SK-N-SH (cell line): ENCODE measurements at regions not wholly inside any gene's neighbourhood (a gene's known extent, or its start where the extent isn't known, plus 50 kb on each side); places are given as distances from the start of the nearest gene placed in this dataset.

Experiments used
- CTCF ChIA-PET: fragments of 300-600, 350-600 bp; formaldehyde crosslinking; extraction: SDS; loops from one replicate; lab custom pipeline; 2021; lab: Yijun Ruan, JAX
- POLR2A ChIA-PET: fragments of 350-600 bp; sonication (Branson Sonifier 250); formaldehyde crosslinking; extraction: SDS; loops from one replicate; lab custom pipeline; 2020; ENCODE audit warnings: antibody characterized with exemption, inconsistent platforms; lab: Yijun Ruan, JAX
- DNase-seq: peaks from one replicate; pipeline ENCODE4 v3.0.0; 2012
- H2AFZ ChIP-seq: fragments of 200-600 bp; sonication (generic); 2 replicates; pipeline ENCODE4 v1.8.1; 2016; ENCODE audit warnings: antibody characterized with exemption, mild to moderate bottlenecking, low read depth
- H3F3A ChIP-seq: fragments of 200-600 bp; sonication (generic); replicated peaks from 2 replicates; pipeline ENCODE3; 2016; ENCODE audit warnings: antibody characterized with exemption, mild to moderate bottlenecking; ENCODE audit not compliant: insufficient read depth
- H3K27ac ChIP-seq, 2 experiments: fragments of 200-500 bp in 1 of 2; fragments of 200-600 bp in 1 of 2; sonication (Bioruptor generic) in 1 of 2; sonication (generic), shearing (Covaris generic) in 1 of 2; 2 replicates each; pipeline versions ENCODE4 v1.5.1 to v1.6.1; 2014 to 2016; ENCODE audit warnings: low read depth in 2 of 2, inconsistent platforms in 1 of 2, low read length in 1 of 2, mild to moderate bottlenecking in 1 of 2, mixed read lengths in 1 of 2
- H3K27me3 ChIP-seq: fragments of 200-600 bp; sonication (generic), shearing (Covaris generic); 2 replicates; pipeline ENCODE4 v1.6.1; 2016; ENCODE audit warnings: mixed run types; ENCODE audit not compliant: insufficient read depth
- H3K36me3 ChIP-seq, 2 experiments: fragments of 200-500 bp in 1 of 2; fragments of 200-600 bp in 1 of 2; sonication (Bioruptor generic) in 1 of 2; sonication (generic) in 1 of 2; replicated peaks in 1 of 2; 2 replicates each; pipeline versions ENCODE3 to v1.5.1; 2014 to 2016; ENCODE audit warnings: low read length in 1 of 2, mild to moderate bottlenecking in 1 of 2; ENCODE audit not compliant: insufficient read depth in 2 of 2, control insufficient read depth in 1 of 2
- H3K4me1 ChIP-seq, 2 experiments: fragments of 200-500 bp in 1 of 2; fragments of 200-600 bp in 1 of 2; sonication (Bioruptor generic) in 1 of 2; sonication (generic), shearing (Covaris generic) in 1 of 2; 2 replicates each; pipeline versions ENCODE4 v1.5.1 to v1.6.1; 2014 to 2016; ENCODE audit warnings: low read depth in 1 of 2, low read length in 1 of 2, mixed run types in 1 of 2; ENCODE audit not compliant: insufficient read depth in 2 of 2, control insufficient read depth in 1 of 2
- H3K4me2 ChIP-seq: fragments of 200-600 bp; sonication (generic), shearing (Covaris generic); 2 replicates; pipeline ENCODE4 v1.6.1; 2017; ENCODE audit warnings: mixed run types
- H3K4me3 ChIP-seq, 2 experiments: fragments of 200-500 bp in 1 of 2; fragments of 200-600 bp in 1 of 2; sonication (Bioruptor generic) in 1 of 2; sonication (generic), shearing (Covaris generic) in 1 of 2; 2 replicates each; pipeline versions ENCODE4 v1.5.1 to v1.8.1; 2014 to 2016; ENCODE audit warnings: low read depth in 2 of 2, inconsistent platforms in 1 of 2, low read length in 1 of 2, mild to moderate bottlenecking in 1 of 2, mixed read lengths in 1 of 2, moderate library complexity in 1 of 2
- H3K79me2 ChIP-seq: fragments of 200-600 bp; sonication (generic); 2 replicates; pipeline ENCODE4 v1.8.1; 2017; ENCODE audit warnings: mild to moderate bottlenecking; ENCODE audit not compliant: insufficient read depth
- H3K9ac ChIP-seq: fragments of 200-600 bp; sonication (generic); 2 replicates; pipeline ENCODE4 v1.6.1; 2017; ENCODE audit warnings: mixed run types
- H3K9me2 ChIP-seq: fragments of 200-600 bp; sonication (generic); 2 replicates; pipeline ENCODE4 v1.6.1; 2017; ENCODE audit warnings: mixed run types
- H3K9me3 ChIP-seq: fragments of 200-600 bp; sonication (generic); 2 replicates; pipeline ENCODE4 v1.6.1; 2017; ENCODE audit warnings: mixed run types, mild to moderate bottlenecking, moderate library complexity
- H4K20me1 ChIP-seq: fragments of 200-600 bp; sonication (generic); 2 replicates; pipeline ENCODE4 v1.6.1; 2017; ENCODE audit warnings: mild to moderate bottlenecking, mixed run types; ENCODE audit not compliant: insufficient read depth
- CHD2 ChIP-seq: fragments of 150-350 bp; IDR thresholded peaks from 2 replicates; pipeline ENCODE4 v1.6.1; 2018; ENCODE audit warnings: low read length; ENCODE audit not compliant: partially characterized antibody
- ELF1 ChIP-seq: IDR thresholded peaks from 2 replicates; pipeline ENCODE4 v1.4.0; 2012
- FOSL2 ChIP-seq: IDR thresholded peaks from 2 replicates; pipeline ENCODE4 v1.4.0; 2012; ENCODE audit warnings: low read depth, mild to moderate bottlenecking, moderate library complexity, borderline replicate concordance
- FOXJ3 ChIP-seq: sonication (generic); formaldehyde crosslinking; IDR thresholded peaks from 2 replicates; pipeline ENCODE4 v1.5.1; 2020; ENCODE audit warnings: mild to moderate bottlenecking, missing genetic modification reagents
- MEF2A ChIP-seq: IDR thresholded peaks from 2 replicates; pipeline ENCODE4 v1.4.0; 2012; ENCODE audit warnings: low read depth, borderline replicate concordance
- MXI1 ChIP-seq: IDR thresholded peaks from 2 replicates; pipeline ENCODE4 v1.6.1; 2012; ENCODE audit warnings: mild to moderate bottlenecking, low read depth, low read length, improper control_type of control experiment
- NFIC ChIP-seq: IDR thresholded peaks from 2 replicates; pipeline ENCODE4 v1.4.0; 2012; ENCODE audit warnings: borderline replicate concordance
- POLR2AphosphoS5 ChIP-seq: IDR thresholded peaks from 2 replicates; pipeline ENCODE4 v1.6.1; 2012; ENCODE audit warnings: low read depth, low read length
- RAD21 ChIP-seq: IDR thresholded peaks from 2 replicates; pipeline ENCODE4 v1.6.1; 2012; ENCODE audit warnings: mild to moderate bottlenecking, low read length
- RCOR1 ChIP-seq: fragments of 150-350 bp; IDR thresholded peaks from 2 replicates; pipeline ENCODE4 v1.6.1; 2017; ENCODE audit warnings: antibody characterized with exemption, low read length
- RFX5 ChIP-seq: IDR thresholded peaks from 2 replicates; pipeline ENCODE4 v1.6.1; 2012; ENCODE audit warnings: mild to moderate bottlenecking, improper control_type of control experiment, low read length
- TCF12 ChIP-seq: IDR thresholded peaks from 2 replicates; pipeline ENCODE4 v1.4.0; 2012
- WGBS: methylation state at CpG from one replicate; pipeline ENCODE4 v1.1.6; 2017; ENCODE audit warnings: low lambda C conversion rate; 5-methylcytosine and 5-hydroxymethylcytosine counted together
- TF ChIP-seq, protein P1 (sequence below): fragments of 200-600 bp; sonication (generic); IDR thresholded peaks from 2 replicates; pipeline ENCODE4 v1.6.1; 2017; ENCODE audit warnings: antibody characterized with exemption, mild to moderate bottlenecking, moderate library complexity
- TF ChIP-seq, protein P2 (sequence below): fragments of 150-350 bp; IDR thresholded peaks from 2 replicates; pipeline ENCODE4 v1.6.1; 2016; ENCODE audit warnings: mild to moderate bottlenecking, low read depth, low read length
- TF ChIP-seq, protein P3 (sequence below): IDR thresholded peaks from 2 replicates; pipeline ENCODE4 v1.4.0; 2012; ENCODE audit warnings: low read depth, borderline replicate concordance
- TF ChIP-seq, protein P4 (sequence below): fragments of 150-350 bp; IDR thresholded peaks from 2 replicates; pipeline ENCODE4 v1.6.1; 2017; ENCODE audit warnings: antibody characterized with exemption, low read length, low read depth, borderline replicate concordance
- TF ChIP-seq, protein P5 (sequence below): IDR thresholded peaks from 2 replicates; pipeline ENCODE4 v1.6.1; 2012; ENCODE audit warnings: mild to moderate bottlenecking, low read depth, low read length, moderate library complexity

DNA sequence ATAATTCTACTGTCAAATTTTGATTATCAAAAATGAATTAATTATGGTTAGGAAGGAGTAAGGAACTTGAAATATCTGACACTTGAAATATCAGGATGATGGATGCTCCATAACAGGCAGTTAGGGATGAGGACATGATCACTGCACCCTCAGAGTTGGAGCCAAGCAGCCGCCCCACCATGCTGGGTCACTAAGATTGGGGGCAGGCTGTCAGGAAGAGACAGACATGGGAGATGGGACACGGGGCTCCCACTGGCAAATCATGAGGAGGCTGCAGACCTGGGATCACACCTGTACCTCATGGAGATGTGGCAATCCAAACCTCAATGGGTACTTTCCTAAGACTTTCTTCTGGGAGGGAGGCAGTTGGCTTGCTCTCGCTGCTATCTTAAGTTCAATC lies 982.0 kb upstream of the ZEB2 start:
- Histone ChIP-seq H3F3A (no peaks in the 10 kb centered on the region), H2AFZ (no peak overlapping the region), H3K4me3 (no peak overlapping the region), H3K36me3 (no peaks in the 10 kb centered on the region), H3K9me2 (no peaks in the 10 kb centered on the region; the same call in 1 of the 2 replicates)
- 81% methylated on average over 3 of the region's 3 CpGs for WGBS
- TF ChIP-seq, protein P1, sequence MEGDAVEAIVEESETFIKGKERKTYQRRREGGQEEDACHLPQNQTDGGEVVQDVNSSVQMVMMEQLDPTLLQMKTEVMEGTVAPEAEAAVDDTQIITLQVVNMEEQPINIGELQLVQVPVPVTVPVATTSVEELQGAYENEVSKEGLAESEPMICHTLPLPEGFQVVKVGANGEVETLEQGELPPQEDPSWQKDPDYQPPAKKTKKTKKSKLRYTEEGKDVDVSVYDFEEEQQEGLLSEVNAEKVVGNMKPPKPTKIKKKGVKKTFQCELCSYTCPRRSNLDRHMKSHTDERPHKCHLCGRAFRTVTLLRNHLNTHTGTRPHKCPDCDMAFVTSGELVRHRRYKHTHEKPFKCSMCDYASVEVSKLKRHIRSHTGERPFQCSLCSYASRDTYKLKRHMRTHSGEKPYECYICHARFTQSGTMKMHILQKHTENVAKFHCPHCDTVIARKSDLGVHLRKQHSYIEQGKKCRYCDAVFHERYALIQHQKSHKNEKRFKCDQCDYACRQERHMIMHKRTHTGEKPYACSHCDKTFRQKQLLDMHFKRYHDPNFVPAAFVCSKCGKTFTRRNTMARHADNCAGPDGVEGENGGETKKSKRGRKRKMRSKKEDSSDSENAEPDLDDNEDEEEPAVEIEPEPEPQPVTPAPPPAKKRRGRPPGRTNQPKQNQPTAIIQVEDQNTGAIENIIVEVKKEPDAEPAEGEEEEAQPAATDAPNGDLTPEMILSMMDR: no peak
- TF ChIP-seq RFX5 (no peak), CHD2 (no peak), POLR2AphosphoS5 (no peak), FOXJ3 (CRISPR knock-in tag) (no peak), NFIC (no peak), MXI1 (no peak), TCF12 (no peak), MEF2A (no peak), RAD21 (no peak), RCOR1 (no peak), FOSL2 (no peak)
- TF ChIP-seq, protein P2, sequence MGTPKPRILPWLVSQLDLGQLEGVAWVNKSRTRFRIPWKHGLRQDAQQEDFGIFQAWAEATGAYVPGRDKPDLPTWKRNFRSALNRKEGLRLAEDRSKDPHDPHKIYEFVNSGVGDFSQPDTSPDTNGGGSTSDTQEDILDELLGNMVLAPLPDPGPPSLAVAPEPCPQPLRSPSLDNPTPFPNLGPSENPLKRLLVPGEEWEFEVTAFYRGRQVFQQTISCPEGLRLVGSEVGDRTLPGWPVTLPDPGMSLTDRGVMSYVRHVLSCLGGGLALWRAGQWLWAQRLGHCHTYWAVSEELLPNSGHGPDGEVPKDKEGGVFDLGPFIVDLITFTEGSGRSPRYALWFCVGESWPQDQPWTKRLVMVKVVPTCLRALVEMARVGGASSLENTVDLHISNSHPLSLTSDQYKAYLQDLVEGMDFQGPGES: no peak
- TF ChIP-seq, protein P3, sequence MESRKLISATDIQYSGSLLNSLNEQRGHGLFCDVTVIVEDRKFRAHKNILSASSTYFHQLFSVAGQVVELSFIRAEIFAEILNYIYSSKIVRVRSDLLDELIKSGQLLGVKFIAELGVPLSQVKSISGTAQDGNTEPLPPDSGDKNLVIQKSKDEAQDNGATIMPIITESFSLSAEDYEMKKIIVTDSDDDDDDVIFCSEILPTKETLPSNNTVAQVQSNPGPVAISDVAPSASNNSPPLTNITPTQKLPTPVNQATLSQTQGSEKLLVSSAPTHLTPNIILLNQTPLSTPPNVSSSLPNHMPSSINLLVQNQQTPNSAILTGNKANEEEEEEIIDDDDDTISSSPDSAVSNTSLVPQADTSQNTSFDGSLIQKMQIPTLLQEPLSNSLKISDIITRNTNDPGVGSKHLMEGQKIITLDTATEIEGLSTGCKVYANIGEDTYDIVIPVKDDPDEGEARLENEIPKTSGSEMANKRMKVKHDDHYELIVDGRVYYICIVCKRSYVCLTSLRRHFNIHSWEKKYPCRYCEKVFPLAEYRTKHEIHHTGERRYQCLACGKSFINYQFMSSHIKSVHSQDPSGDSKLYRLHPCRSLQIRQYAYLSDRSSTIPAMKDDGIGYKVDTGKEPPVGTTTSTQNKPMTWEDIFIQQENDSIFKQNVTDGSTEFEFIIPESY: no peak
- TF ChIP-seq, all 33 proteins: peak for 0
- no peaks in the 10 kb centered on the region for H3K79me2 ChIP-seq
- no peak overlapping the region for H3K9ac ChIP-seq
- no peaks in the 10 kb centered on the region for H4K20me1 ChIP-seq
- H3K27me3 ChIP-seq: no peaks in the 10 kb centered on the region
- no peak overlapping the region for H3K4me2 ChIP-seq
- CTCF ChIA-PET: no interaction called here
- no peaks in the 10 kb centered on the region for H3K9me3 ChIP-seq
- POLR2A ChIA-PET: no interaction called here
- H3K4me1 ChIP-seq: no peaks in the 10 kb centered on the region
- DNase-seq: no peak
- no peak overlapping the region for H3K27ac ChIP-seq

DNA sequence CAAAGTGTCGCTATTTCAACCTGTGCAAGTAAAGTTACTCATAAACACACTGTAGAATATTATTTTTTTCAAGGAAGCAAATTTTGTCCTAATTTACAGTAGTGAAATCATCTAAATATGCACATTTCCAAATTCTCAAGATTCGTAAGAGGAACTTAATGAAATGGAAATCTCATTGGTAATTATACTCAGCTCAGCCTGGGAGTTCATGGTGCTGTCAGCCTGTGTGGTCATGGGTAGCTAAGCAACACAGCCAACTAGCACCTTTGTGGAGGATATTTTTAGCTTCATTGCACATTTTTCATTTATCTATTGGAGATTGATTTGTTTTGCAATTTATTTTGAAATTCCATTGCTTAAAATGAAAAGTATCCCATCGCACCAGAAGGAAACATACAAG lies 975.7 kb upstream of the ZEB2 start:
- peaks cover 2% of the 10 kb centered on the region; the same call in 1 of the 2 replicates for H3K9me2 ChIP-seq
- DNase-seq: no peak
- H3K27ac ChIP-seq: no peak overlapping the region
- H3K4me1 ChIP-seq: no peaks in the 10 kb centered on the region; a peak in 1 of 4 replicates
- no peak overlapping the region for H2AFZ ChIP-seq
- no peak overlapping the region for H3K4me2 ChIP-seq
- H4K20me1 ChIP-seq: no peaks in the 10 kb centered on the region
- no peak overlapping the region for H3K4me3 ChIP-seq
- WGBS: 83% methylated on average over 3 of the region's 3 CpGs
- H3F3A ChIP-seq: no peaks in the 10 kb centered on the region
- H3K9ac ChIP-seq: no peak overlapping the region
- no peaks in the 10 kb centered on the region for H3K36me3 ChIP-seq
- POLR2A ChIA-PET: no interaction called here
- CTCF ChIA-PET: no interaction called here
- no peaks in the 10 kb centered on the region for H3K9me3 ChIP-seq
- no peaks in the 10 kb centered on the region for H3K79me2 ChIP-seq
- H3K27me3 ChIP-seq: no peaks in the 10 kb centered on the region
- TF ChIP-seq, protein P4, sequence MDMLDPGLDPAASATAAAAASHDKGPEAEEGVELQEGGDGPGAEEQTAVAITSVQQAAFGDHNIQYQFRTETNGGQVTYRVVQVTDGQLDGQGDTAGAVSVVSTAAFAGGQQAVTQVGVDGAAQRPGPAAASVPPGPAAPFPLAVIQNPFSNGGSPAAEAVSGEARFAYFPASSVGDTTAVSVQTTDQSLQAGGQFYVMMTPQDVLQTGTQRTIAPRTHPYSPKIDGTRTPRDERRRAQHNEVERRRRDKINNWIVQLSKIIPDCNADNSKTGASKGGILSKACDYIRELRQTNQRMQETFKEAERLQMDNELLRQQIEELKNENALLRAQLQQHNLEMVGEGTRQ: no peak
- TF ChIP-seq, protein P3: no peak
- TF ChIP-seq MXI1: no peak
- TF ChIP-seq, protein P5, sequence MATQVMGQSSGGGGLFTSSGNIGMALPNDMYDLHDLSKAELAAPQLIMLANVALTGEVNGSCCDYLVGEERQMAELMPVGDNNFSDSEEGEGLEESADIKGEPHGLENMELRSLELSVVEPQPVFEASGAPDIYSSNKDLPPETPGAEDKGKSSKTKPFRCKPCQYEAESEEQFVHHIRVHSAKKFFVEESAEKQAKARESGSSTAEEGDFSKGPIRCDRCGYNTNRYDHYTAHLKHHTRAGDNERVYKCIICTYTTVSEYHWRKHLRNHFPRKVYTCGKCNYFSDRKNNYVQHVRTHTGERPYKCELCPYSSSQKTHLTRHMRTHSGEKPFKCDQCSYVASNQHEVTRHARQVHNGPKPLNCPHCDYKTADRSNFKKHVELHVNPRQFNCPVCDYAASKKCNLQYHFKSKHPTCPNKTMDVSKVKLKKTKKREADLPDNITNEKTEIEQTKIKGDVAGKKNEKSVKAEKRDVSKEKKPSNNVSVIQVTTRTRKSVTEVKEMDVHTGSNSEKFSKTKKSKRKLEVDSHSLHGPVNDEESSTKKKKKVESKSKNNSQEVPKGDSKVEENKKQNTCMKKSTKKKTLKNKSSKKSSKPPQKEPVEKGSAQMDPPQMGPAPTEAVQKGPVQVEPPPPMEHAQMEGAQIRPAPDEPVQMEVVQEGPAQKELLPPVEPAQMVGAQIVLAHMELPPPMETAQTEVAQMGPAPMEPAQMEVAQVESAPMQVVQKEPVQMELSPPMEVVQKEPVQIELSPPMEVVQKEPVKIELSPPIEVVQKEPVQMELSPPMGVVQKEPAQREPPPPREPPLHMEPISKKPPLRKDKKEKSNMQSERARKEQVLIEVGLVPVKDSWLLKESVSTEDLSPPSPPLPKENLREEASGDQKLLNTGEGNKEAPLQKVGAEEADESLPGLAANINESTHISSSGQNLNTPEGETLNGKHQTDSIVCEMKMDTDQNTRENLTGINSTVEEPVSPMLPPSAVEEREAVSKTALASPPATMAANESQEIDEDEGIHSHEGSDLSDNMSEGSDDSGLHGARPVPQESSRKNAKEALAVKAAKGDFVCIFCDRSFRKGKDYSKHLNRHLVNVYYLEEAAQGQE: no peak
- no peak for TF ChIP-seq POLR2AphosphoS5
- no peak for TF ChIP-seq ELF1
- TF ChIP-seq TCF12: no peak
